GM12875 (cell line): ENCODE measurements at regions not wholly inside any gene's neighbourhood (a gene's known extent, or its start where the extent isn't known, plus 50 kb on each side); places are given as distances from the start of the nearest gene placed in this dataset.

Experiments
- H3K4me3 ChIP-seq: one replicate; pipeline ENCODE4 v1.5.1; 2011; ENCODE audit warnings: low read depth, low read length, control low read depth
- TF ChIP-seq, protein P1 (sequence below): IDR thresholded peaks from 2 replicates; pipeline ENCODE4 v1.5.1; 2011; ENCODE audit warnings: low read depth, mild to moderate bottlenecking, control low read depth, inconsistent platforms, low read length, moderate library complexity, borderline replicate concordance; ENCODE audit not compliant: insufficient read depth

DNA sequence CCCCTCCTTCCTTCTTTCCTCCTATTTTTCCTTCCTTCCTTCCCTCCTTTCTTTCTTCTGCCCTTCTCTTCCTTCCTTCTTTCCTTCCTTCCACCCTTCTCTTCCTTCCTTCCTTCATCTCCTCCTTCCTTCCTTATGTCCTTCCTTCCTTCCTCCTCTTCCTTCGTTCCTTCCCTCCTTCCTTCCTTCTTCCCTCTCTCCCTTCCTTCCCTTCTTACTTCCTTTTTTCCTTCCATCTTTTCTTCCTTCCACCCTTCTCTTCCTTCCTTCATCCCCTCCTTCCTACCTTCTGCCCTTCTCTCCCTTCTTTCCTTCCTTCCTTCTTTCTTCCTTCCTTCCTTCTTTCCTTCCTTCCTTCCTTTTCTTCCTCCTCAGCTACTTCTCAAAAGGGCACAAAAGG, 287.3 kb upstream of the ZNF507 start:
- H3K4me3 ChIP-seq, result no peak overlapping the region
- TF ChIP-seq, protein P1, sequence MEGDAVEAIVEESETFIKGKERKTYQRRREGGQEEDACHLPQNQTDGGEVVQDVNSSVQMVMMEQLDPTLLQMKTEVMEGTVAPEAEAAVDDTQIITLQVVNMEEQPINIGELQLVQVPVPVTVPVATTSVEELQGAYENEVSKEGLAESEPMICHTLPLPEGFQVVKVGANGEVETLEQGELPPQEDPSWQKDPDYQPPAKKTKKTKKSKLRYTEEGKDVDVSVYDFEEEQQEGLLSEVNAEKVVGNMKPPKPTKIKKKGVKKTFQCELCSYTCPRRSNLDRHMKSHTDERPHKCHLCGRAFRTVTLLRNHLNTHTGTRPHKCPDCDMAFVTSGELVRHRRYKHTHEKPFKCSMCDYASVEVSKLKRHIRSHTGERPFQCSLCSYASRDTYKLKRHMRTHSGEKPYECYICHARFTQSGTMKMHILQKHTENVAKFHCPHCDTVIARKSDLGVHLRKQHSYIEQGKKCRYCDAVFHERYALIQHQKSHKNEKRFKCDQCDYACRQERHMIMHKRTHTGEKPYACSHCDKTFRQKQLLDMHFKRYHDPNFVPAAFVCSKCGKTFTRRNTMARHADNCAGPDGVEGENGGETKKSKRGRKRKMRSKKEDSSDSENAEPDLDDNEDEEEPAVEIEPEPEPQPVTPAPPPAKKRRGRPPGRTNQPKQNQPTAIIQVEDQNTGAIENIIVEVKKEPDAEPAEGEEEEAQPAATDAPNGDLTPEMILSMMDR, result no peak

DNA sequence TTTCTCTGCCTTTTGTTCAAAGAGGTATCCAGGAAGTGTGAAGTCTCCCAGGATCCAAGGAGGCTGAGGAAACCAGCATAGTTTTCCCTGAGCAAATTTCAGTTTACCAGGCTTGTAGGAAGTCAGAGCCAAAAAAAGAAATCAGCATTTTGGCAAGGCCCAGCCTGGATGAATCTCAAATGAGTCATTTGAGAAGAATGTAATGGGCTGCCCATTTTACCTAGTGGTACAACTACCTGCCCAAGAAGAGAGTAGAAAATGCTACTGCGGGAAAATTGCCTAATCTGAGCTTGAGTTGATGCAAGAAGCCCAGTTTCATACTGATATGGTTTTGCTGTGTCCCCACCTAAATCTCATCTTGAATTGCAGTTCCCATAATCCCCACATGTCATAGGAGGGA, 284.1 kb upstream of the ZNF507 start:
- TF ChIP-seq, protein P1, result no peak
- no peak overlapping the region for H3K4me3 ChIP-seq

DNA sequence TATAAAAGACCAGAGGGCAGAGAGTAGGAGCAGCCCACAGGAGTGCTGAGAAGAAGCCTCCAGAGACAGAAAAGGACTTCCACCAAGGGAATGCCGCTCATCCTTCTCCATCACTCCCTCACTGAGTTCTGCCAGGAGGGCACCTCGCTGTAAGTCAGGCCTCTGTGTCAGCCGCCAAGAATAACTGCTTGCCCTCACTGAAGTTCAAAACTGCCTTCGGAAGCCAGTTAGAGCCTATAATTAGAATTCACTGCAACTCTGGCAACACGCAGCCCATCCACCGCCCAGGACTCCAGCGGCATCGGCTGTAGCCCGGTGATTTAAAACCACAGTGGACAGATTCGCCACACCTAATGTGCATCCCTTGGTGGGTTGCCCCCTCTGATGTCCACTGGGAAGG, 281.8 kb upstream of the ZNF507 start:
- TF ChIP-seq, protein P1, result no peak
- no peak overlapping the region for H3K4me3 ChIP-seq

DNA sequence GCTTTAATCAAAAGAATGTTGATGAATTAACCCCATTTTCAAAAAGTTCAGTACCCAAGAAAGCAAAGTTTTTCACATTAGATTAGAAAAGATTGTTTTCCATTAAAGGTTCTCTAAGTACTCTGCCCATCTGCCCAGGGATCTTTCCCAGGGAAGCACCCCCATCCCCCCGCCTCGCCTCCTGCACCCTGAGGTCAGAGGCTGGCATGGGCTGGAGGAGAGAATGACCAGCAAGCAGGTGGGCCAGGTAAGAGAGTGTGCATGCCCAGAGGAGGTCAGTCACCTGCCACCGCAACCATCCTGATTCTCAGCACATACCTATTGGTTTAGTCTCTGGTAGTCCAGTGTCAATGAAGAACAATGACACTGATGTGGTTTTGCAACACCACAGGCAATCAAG, 279.4 kb upstream of the ZNF507 start:
- TF ChIP-seq, protein P1, result no peak
- no peak overlapping the region for H3K4me3 ChIP-seq

DNA sequence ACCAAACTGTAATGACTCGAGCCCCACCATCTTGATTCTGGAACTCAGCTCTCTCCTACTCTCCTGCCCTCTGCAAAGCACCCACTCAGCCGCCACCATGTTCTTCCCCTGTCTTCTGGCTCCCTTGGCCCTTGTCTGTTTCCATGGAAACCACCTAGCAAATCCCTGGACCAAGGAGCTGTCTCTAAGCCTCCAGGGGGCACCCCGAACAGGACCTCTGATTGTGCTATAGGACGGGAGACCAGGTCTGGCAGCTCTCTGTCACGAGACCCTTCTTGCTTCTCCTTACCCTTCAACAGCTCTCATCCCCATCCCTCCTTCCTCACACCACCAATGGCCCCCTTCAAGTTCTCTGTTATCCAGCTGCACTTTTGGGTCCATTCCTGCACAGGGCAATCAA, 277.7 kb upstream of the ZNF507 start:
- no peak overlapping the region for H3K4me3 ChIP-seq
- TF ChIP-seq, protein P1, result no peak

DNA sequence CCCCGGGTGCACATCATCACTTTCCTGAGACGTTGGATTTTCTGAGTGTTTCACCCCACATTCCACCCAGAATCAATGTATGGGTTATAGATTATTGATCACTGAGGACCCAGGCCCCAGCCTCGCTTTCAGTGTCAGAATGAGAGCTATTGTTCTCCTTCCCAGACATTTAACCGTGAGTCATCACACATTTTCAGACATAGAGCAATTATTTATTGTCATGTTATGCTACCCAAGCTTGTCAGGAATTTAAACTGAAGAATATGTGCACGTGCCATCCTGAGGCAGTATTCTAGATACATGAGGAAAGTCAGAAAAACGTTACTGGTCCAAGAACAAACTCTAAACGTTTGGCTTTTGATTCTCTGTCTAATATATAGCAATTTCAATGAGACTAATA, 276.6 kb upstream of the ZNF507 start:
- no peak overlapping the region for H3K4me3 ChIP-seq
- TF ChIP-seq, protein P1, result no peak

DNA sequence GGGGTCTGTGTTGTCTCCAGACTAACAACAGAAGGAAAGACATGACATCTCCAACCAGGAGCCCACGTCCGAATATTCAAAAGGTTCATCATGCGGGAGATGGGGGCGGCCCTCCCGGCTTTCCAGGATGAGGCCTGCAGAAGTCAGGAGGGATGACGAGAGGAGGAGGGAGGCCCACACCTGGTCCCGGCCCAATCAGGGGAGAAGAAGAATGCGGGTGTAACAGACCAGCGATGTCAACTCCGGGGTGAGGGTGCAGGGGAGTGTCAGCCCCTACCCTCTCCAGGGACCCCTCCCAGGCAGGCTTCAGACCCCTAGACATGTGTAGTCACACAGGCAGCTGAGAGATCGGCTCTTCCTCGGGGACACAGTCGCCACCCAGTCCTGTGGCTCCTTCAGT, 275.3 kb upstream of the ZNF507 start:
- TF ChIP-seq, protein P1, result no peak

More for the DNA sequence above, 275.3 kb upstream of the ZNF507 start:
- H3K4me3 ChIP-seq, result no peak overlapping the region
